HepG2 (cell line): ENCODE measurements at regions not wholly inside any gene's neighbourhood (a gene's known extent, or its start where the extent isn't known, plus 50 kb on each side); places are given as distances from the start of the nearest gene placed in this dataset.
"Not testable (repeated sequence)": the region's sequence is repeated elsewhere in the genome, so short reads cannot be mapped to it uniquely, and the experiment has no call there.

Experiments
- FOSL2 ChIP-seq: sonication (generic); formaldehyde crosslinking; IDR thresholded peaks from 2 replicates; pipeline ENCODE4 v1.4.0; 2020; ENCODE audit warnings: missing genetic modification reagents
- MYC ChIP-seq: sonication (generic); formaldehyde crosslinking; IDR thresholded peaks from 2 replicates; pipeline ENCODE4 v1.9.0; 2021; ENCODE audit warnings: missing genetic modification reagents, borderline replicate concordance
- ZBTB34 ChIP-seq: sonication (generic); formaldehyde crosslinking; IDR thresholded peaks from 2 replicates; pipeline ENCODE4 v1.8.0; 2022; ENCODE audit warnings: mild to moderate bottlenecking, missing genetic modification reagents
- ZNF572 ChIP-seq: sonication (generic); formaldehyde crosslinking; IDR thresholded peaks from 2 replicates; pipeline ENCODE4 v1.5.1; 2020; ENCODE audit warnings: mild to moderate bottlenecking, missing genetic modification reagents
- TF ChIP-seq, protein P1 (sequence below): sonication (generic); formaldehyde crosslinking; IDR thresholded peaks from 2 replicates; pipeline ENCODE4 v1.8.1; 2023; ENCODE audit warnings: missing genetic modification reagents, inconsistent platforms, borderline replicate concordance
- TF ChIP-seq, protein P2 (sequence below): sonication (generic); formaldehyde crosslinking; IDR thresholded peaks from 2 replicates; pipeline ENCODE4 v1.8.1; 2023; ENCODE audit warnings: mild to moderate bottlenecking, missing genetic modification reagents, borderline replicate concordance
- TF ChIP-seq, protein P3 (sequence below): sonication (generic); formaldehyde crosslinking; IDR thresholded peaks from 2 replicates; pipeline ENCODE4 v1.5.1; 2020; ENCODE audit warnings: missing genetic modification reagents, mild to moderate bottlenecking, borderline replicate concordance

DNA sequence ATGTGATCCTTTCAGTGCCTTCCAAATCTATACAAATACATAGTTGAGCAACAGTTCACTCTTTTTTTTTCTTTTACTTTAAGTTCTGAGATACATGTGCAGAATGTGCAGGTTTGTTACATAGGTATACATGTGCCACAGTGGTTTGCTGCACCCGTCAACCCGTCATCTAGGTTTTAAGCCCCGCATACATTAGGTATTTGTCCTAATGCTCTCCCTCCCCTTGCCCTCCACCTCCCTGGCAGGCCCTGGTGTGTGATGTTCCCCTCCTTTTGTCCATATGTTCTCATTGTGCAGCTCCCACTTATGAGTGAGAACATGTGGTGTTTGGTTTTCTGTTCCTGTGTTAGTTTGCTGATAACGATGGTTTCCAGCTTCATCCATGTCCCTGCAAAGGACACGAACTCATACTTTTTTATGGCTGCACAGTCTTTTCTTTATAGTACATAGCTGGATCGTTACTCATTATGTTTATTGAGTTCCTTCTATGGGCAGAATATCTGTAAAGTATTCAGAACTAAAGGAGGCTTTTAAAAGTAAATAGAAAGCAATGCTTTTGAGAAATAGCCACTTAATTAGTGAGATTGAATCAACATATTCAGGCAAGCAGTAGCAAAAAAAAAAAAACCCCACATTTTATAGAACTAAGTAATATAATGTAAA lies 131.6 kb upstream of the POT1 start:
- TF ChIP-seq FOSL2 (CRISPR knock-in tag); MYC; ZNF572; ZBTB34: not testable (repeated sequence)
- TF ChIP-seq, protein P1, sequence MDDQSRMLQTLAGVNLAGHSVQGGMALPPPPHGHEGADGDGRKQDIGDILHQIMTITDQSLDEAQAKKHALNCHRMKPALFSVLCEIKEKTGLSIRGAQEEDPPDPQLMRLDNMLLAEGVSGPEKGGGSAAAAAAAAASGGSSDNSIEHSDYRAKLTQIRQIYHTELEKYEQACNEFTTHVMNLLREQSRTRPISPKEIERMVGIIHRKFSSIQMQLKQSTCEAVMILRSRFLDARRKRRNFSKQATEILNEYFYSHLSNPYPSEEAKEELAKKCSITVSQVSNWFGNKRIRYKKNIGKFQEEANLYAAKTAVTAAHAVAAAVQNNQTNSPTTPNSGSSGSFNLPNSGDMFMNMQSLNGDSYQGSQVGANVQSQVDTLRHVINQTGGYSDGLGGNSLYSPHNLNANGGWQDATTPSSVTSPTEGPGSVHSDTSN (CRISPR knock-in tag) = not testable (repeated sequence)
- TF ChIP-seq, protein P2, sequence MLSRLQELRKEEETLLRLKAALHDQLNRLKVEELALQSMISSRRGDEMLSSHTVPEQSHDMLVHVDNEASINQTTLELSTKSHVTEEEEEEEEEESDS = not testable (repeated sequence)
- TF ChIP-seq, protein P3, sequence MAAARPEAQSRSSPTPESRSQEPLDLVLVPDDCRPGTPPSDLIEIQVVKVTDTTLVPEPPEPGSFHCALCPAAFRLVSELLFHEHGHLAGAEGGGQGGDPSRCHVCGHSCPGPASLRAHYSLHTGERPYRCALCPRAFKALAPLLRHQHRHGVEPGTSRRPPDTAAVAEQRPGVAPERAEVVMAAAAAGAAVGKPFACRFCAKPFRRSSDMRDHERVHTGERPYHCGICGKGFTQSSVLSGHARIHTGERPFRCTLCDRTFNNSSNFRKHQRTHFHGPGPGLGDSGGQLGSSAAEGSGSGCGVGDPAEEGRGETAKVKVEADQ (CRISPR knock-in tag) = not testable (repeated sequence)
